H1 (cell line): ENCODE measurements at regions not wholly inside any gene's neighbourhood (a gene's known extent, or its start where the extent isn't known, plus 50 kb on each side); places are given as distances from the start of the nearest gene placed in this dataset.

Experiments used
- FOSL1 ChIP-seq: IDR thresholded peaks from 2 replicates; pipeline ENCODE4 v1.6.1; 2011; ENCODE audit warnings: mild to moderate bottlenecking, low read depth, low read length, moderate library complexity; ENCODE audit not compliant: insufficient read depth
- GABPA ChIP-seq: IDR thresholded peaks from 2 replicates; pipeline ENCODE4 v1.6.1; 2011; ENCODE audit warnings: mild to moderate bottlenecking, low read length, moderate library complexity, borderline replicate concordance; ENCODE audit not compliant: insufficient read depth
- HDAC6 ChIP-seq: IDR thresholded peaks from one replicate; pipeline ENCODE4 v1.7.1; 2012; ENCODE audit warnings: low read depth, mild to moderate bottlenecking, inconsistent platforms, low read length, moderate library complexity
- POU5F1 ChIP-seq: IDR thresholded peaks from 2 replicates; pipeline ENCODE4 v1.6.1; 2011; ENCODE audit warnings: low read depth, mild to moderate bottlenecking, low read length, moderate library complexity
- RNF2 ChIP-seq: fragments of 200-900, 300-1000 bp; sonication (generic); IDR thresholded peaks from 2 replicates; pipeline ENCODE4 v1.7.1; 2016; ENCODE audit warnings: borderline replicate concordance, low read depth, mild to moderate bottlenecking, antibody characterized with exemption, low read length; ENCODE audit not compliant: poor library complexity, severe bottlenecking; ENCODE audit errors: missing control alignments
- SIRT6 ChIP-seq: IDR thresholded peaks from one replicate; pipeline ENCODE4 v1.7.1; 2012; ENCODE audit warnings: low read length, inconsistent platforms
- SP2 ChIP-seq: IDR thresholded peaks from 2 replicates; pipeline ENCODE4 v1.6.1; 2012; ENCODE audit warnings: mild to moderate bottlenecking, low read length, inconsistent platforms
- SRF ChIP-seq: IDR thresholded peaks from 2 replicates; pipeline ENCODE4 v1.6.1; 2011; ENCODE audit warnings: mild to moderate bottlenecking, low read depth, low read length, moderate library complexity
- YY1 ChIP-seq: IDR thresholded peaks from 2 replicates; pipeline ENCODE4 v1.6.1; 2011; ENCODE audit warnings: low read depth, mild to moderate bottlenecking, low read length
- TF ChIP-seq, protein P1 (sequence below): IDR thresholded peaks from 2 replicates; pipeline ENCODE4 v1.6.1; 2012; ENCODE audit warnings: inconsistent platforms

DNA sequence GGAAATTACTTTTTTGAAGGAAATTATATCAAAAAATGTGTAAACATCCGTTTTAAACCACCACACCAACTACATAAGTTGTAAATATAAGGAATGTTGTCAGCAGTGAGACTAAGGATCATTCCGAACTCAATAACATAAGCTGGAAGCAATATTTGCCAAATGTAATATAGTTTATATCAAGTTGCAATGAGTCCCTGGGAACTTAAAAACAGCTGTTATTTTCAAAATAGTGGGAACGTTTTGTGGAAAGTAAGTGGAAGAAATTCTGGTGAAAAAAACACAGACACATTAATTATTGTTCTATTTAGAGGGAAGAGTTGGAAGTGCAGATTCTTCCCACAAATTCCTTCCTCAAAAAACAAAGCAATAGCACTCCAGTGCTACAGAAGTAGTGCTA is 444.3 kb downstream of the NAP1L3 start (continued):
- TF ChIP-seq SRF, result no peak
- no peak for TF ChIP-seq YY1
- no peak for TF ChIP-seq SIRT6
- TF ChIP-seq GABPA, result no peak
- no peak for TF ChIP-seq POU5F1
- no peak for TF ChIP-seq SP2
- TF ChIP-seq RNF2, result no peak
- TF ChIP-seq HDAC6, result no peak
- no peak for TF ChIP-seq FOSL1
- TF ChIP-seq, protein P1, sequence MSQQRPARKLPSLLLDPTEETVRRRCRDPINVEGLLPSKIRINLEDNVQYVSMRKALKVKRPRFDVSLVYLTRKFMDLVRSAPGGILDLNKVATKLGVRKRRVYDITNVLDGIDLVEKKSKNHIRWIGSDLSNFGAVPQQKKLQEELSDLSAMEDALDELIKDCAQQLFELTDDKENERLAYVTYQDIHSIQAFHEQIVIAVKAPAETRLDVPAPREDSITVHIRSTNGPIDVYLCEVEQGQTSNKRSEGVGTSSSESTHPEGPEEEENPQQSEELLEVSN, result no peak
